ENCODE measurements at regions not wholly inside any gene's neighbourhood (a gene's known extent, or its start where the extent isn't known, plus 50 kb on each side); places are given as distances from the start of the nearest gene placed in this dataset.

DNA sequence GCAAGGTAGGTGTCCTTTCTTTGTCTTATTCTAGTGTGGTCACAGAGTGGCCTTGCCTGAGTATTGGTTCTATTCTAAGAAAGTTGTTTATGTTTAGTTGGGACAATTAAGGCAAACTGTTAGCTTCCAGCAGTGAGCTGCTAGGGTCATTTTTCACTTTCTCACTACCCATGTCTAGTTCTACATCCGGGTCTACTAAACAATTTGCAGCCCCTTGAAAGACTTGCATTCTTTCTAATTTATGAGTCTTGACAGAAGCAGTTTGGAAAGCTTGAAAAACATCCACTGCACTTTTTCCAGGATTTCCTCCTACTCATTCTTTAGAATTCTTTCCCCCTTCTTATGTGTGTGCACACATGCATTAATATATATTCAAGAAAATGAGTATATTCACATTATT is 892.2 kb upstream of the ACO1 start:
- H4K91ac ChIP-seq (ENCODE audit: insufficient read depth, low read depth, low read length), result no peak overlapping the region
- H4K20me1 ChIP-seq (ENCODE audit: insufficient read depth, low read length), result no peaks in the 10 kb centered on the region
- H3K14ac ChIP-seq (replicated peaks; ENCODE audit: low read depth, low read length), result no peak overlapping the region
- ChIA-PET POLR2A (ENCODE audit: unreplicated experiment) (no interaction called here), CTCF (no interaction called here)
- H4K5ac ChIP-seq (ENCODE audit: low read depth, low read length), result no peak overlapping the region
- intact Hi-C loops (cut with micrococcal nuclease), result no loop called here
- no peaks in the 10 kb centered on the region for H3K36me3 ChIP-seq (ENCODE audit: control insufficient read depth, insufficient read depth, low read length)
- no peak overlapping the region for H3K23ac ChIP-seq (ENCODE audit: low read depth, low read length)
- WGBS, 2 experiments (ENCODE audit: extremely low coverage in 2 of 2, insufficient read length in 1 of 2), result no CpG with 5 or more reads among the region's 1 CpG
- H3K9me3 ChIP-seq (ENCODE audit: control insufficient read depth, insufficient read depth, low read length), result peaks cover 3% of the 10 kb centered on the region; the same call in 1 of the 2 replicates
- no peak overlapping the region for H2BK15ac ChIP-seq (ENCODE audit: low read depth, low read length)
- no peak overlapping the region for H4K8ac ChIP-seq (ENCODE audit: low read depth in 2 of 2, low read length in 2 of 2)
- no peaks in the 10 kb centered on the region for H3K79me1 ChIP-seq (ENCODE audit: low read depth in 1 of 2, low read length in 2 of 2)
- no peak overlapping the region for H2BK5ac ChIP-seq (ENCODE audit: low read depth, low read length, poor library complexity, severe bottlenecking)
- H2AFZ ChIP-seq (replicated peaks; ENCODE audit: low read length, poor library complexity), result no peak overlapping the region
- H3K27me3 ChIP-seq (ENCODE audit: control insufficient read depth, insufficient read depth, low read length), result no peaks in the 10 kb centered on the region
- in situ Hi-C loops (cut with MboI; ENCODE audit: low sequenced_read_pairs), result no loop called here
- no peak overlapping the region for H3K18ac ChIP-seq (ENCODE audit: low read depth, low read length)
- H2AK9ac ChIP-seq (replicated peaks; ENCODE audit: low read depth, low read length, poor library complexity), result no peak overlapping the region
- no peak overlapping the region for H2AK5ac ChIP-seq (ENCODE audit: low read depth, low read length)
- dilution Hi-C loops (cut with HindIII; ENCODE audit: low sequenced_read_pairs, unreplicated experiment), result no loop called here
- no peak for TF ChIP-seq RFX5 (IDR thresholded peaks at IDR 0.05; ENCODE audit: low read depth, low read length)
- no peak for TF ChIP-seq BHLHE40 (IDR thresholded peaks at IDR 0.05; ENCODE audit: low read depth, low read length)
- TF ChIP-seq FOS (IDR thresholded peaks at IDR 0.05; ENCODE audit: low read depth, low read length), result no peak
- no peak for TF ChIP-seq MAZ (IDR thresholded peaks at IDR 0.05; ENCODE audit: borderline replicate concordance, low read depth, low read length)
- TF ChIP-seq, protein P1, sequence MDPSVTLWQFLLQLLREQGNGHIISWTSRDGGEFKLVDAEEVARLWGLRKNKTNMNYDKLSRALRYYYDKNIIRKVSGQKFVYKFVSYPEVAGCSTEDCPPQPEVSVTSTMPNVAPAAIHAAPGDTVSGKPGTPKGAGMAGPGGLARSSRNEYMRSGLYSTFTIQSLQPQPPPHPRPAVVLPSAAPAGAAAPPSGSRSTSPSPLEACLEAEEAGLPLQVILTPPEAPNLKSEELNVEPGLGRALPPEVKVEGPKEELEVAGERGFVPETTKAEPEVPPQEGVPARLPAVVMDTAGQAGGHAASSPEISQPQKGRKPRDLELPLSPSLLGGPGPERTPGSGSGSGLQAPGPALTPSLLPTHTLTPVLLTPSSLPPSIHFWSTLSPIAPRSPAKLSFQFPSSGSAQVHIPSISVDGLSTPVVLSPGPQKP (IDR thresholded peaks at IDR 0.05; ENCODE audit: borderline replicate concordance, low read depth, low read length), result no peak
- TF ChIP-seq CHD1 (IDR thresholded peaks at IDR 0.05; ENCODE audit: low read depth, low read length), result no peak
- TF ChIP-seq SMC3 (IDR thresholded peaks at IDR 0.05; ENCODE audit: low read depth, low read length), result no peak
- no peak for TF ChIP-seq POLR2A (IDR thresholded peaks at IDR 0.05; ENCODE audit: low read depth, low read length)
- TF ChIP-seq MXI1 (IDR thresholded peaks at IDR 0.05; ENCODE audit: borderline replicate concordance, low read depth, low read length), result no peak
- no peak for TF ChIP-seq USF2 (IDR thresholded peaks at IDR 0.05; ENCODE audit: low read depth, low read length)
- no peak for TF ChIP-seq CEBPB (IDR thresholded peaks at IDR 0.05; ENCODE audit: low read depth, low read length)
- no peak for TF ChIP-seq MAFK (IDR thresholded peaks at IDR 0.05; ENCODE audit: low read depth, low read length)
- TF ChIP-seq RAD21 (IDR thresholded peaks at IDR 0.05; ENCODE audit: low read length), result no peak
- TF ChIP-seq NFE2L2 (IDR thresholded peaks at IDR 0.05; ENCODE audit: low read depth, low read length), result no peak
- no peak for TF ChIP-seq CTCF (conservative IDR thresholded peaks at IDR 0.05; ENCODE audit: low read depth, low read length)
- TF ChIP-seq RCOR1 (IDR thresholded peaks at IDR 0.05; ENCODE audit: insufficient replicate concordance, low read length), result no peak
- no peak overlapping the region for H2BK20ac ChIP-seq (ENCODE audit: low read depth, low read length)
- H3K9me1 ChIP-seq (ENCODE audit: insufficient read depth, low read length), result no peaks in the 10 kb centered on the region
- no peak overlapping the region for H3K4me2 ChIP-seq (ENCODE audit: low read depth, low read length)
- no peak for ATAC-seq (ENCODE audit: low read depth)
- no peaks in the 10 kb centered on the region for H3K4me1 ChIP-seq (ENCODE audit: control insufficient read depth, insufficient read depth, low read length)
- H3K27ac ChIP-seq (ENCODE audit: insufficient read depth, low read length), result no peak overlapping the region
- no peak overlapping the region for H3K4me3 ChIP-seq (ENCODE audit: insufficient read depth, low read depth, low read length)
- no peak overlapping the region for H3K9ac ChIP-seq (ENCODE audit: low read depth, low read length)
- no peak overlapping the region for H3K56ac ChIP-seq (ENCODE audit: extremely low read depth, insufficient read depth, low read length)
- BruUV-seq (replicated peaks), result no TSS peak
- no peak overlapping the region for H2BK120ac ChIP-seq (ENCODE audit: low read depth, low read length)
- no peak overlapping the region for H3K4ac ChIP-seq (ENCODE audit: low read depth, low read length)
- DNase-seq, result no peak
